ENCODE measurements at regions not wholly inside any gene's neighbourhood (a gene's known extent, or its start where the extent isn't known, plus 50 kb on each side); places are given as distances from the start of the nearest gene placed in this dataset.

- ChIA-PET CTCF (no interaction called here), POLR2A (no interaction called here)
- Histone ChIP-seq H3K27ac (ENCODE audit: low read depth in 1 of 2, low read length in 2 of 2) (no peak overlapping the region), H3K36me3 (ENCODE audit: insufficient read depth, low read length) (no peaks in the 10 kb centered on the region), H3K27me3 (ENCODE audit: control insufficient read depth in 1 of 2, insufficient read depth in 2 of 2, low read length in 2 of 2) (no peaks in the 10 kb centered on the region), H3K4me3 (ENCODE audit: low read length) (no peak overlapping the region), H3K4me1 (ENCODE audit: insufficient read depth, low read length) (no peaks in the 10 kb centered on the region), H3K9me3 (ENCODE audit: control insufficient read depth in 1 of 2, insufficient read depth in 1 of 2, low read length in 2 of 2) (peaks cover 0 to 5% of the 10 kb centered on the region in 2 experiments)
- TF ChIP-seq CTCF (IDR thresholded peaks at IDR 0.05): no peak
- Mint-ChIP-seq H3K9me3 (no peaks in the 10 kb centered on the region), H3K27me3 (no peaks in the 10 kb centered on the region), H3K36me3 (ENCODE audit: low read depth) (no peaks in the 10 kb centered on the region), H3K27ac (no peak overlapping the region), H3K4me1 (ENCODE audit: low read depth) (no peaks in the 10 kb centered on the region), H3K4me3 (no peak overlapping the region)
- DNase-seq (no peak), ATAC-seq (ENCODE audit: poor library complexity) (no peak)
- intact Hi-C loops (cut with DNase I, micrococcal nuclease): no loop called here
Measured at GRCh38 chr20:60306105-60306504, 347.9 kb downstream of the CDH26 start.

DNA sequence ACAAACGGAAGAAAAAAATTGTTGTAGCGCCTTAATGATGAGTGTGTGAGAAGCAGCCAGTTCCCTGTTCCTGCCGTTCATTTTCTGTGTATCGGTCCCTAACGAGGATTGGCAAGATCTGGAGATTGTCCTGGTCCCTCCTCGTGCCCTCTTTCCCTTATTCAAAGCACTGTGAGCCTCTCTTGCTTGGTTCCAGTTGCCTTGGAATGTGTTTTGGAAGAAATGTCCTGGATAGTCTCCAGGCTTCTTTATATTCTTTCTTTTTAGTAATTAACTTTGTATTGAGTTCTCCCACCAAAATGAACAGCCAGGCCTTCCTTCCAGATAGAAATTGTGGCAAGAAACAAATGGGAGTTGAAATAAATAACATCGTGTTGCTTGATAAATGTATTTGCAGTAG, 348.3 kb downstream of the CDH26 start:
- H3K36me3 ChIP-seq (ENCODE audit: insufficient read depth, low read length): no peaks in the 10 kb centered on the region
- Mint-ChIP-seq H3K4me1 (ENCODE audit: low read depth) (no peaks in the 10 kb centered on the region), H3K27ac (no peak overlapping the region), H3K4me3 (no peak overlapping the region), H3K9me3 (no peaks in the 10 kb centered on the region), H3K27me3 (no peaks in the 10 kb centered on the region), H3K36me3 (ENCODE audit: low read depth) (no peaks in the 10 kb centered on the region)
- no peaks in the 10 kb centered on the region for H3K4me1 ChIP-seq (ENCODE audit: insufficient read depth, low read length)
- H3K27ac ChIP-seq (ENCODE audit: low read depth in 1 of 2, low read length in 2 of 2): no peak overlapping the region
- no peak overlapping the region for H3K4me3 ChIP-seq (ENCODE audit: low read length)
- no peaks in the 10 kb centered on the region for H3K27me3 ChIP-seq (ENCODE audit: control insufficient read depth in 1 of 2, insufficient read depth in 2 of 2, low read length in 2 of 2)
- CTCF ChIA-PET: no interaction called here
- peaks cover 0 to 5% of the 10 kb centered on the region in 2 experiments for H3K9me3 ChIP-seq (ENCODE audit: control insufficient read depth in 1 of 2, insufficient read depth in 1 of 2, low read length in 2 of 2)
- POLR2A ChIA-PET: no interaction called here
- no peak for DNase-seq
- intact Hi-C loops (cut with DNase I, micrococcal nuclease): no loop called here
- TF ChIP-seq CTCF (IDR thresholded peaks at IDR 0.05): no peak
- no peak for ATAC-seq (ENCODE audit: poor library complexity)

GRCh38 chr20:60310560-60311349, 352.5 kb downstream of the CDH26 start:
- no peaks in the 10 kb centered on the region for H3K27me3 Mint-ChIP-seq
- CTCF ChIA-PET: no interaction called here
- no peak overlapping the region for H3K4me3 Mint-ChIP-seq
- no peaks in the 10 kb centered on the region for H3K36me3 ChIP-seq (ENCODE audit: insufficient read depth, low read length)
- H3K36me3 Mint-ChIP-seq (ENCODE audit: low read depth): no peaks in the 10 kb centered on the region
- H3K4me1 Mint-ChIP-seq (ENCODE audit: low read depth): no peaks in the 10 kb centered on the region
- TF ChIP-seq CTCF (IDR thresholded peaks at IDR 0.05): no peak
- H3K27ac ChIP-seq (ENCODE audit: low read depth in 1 of 2, low read length in 2 of 2): no peak overlapping the region
- H3K9me3 Mint-ChIP-seq: no peaks in the 10 kb centered on the region
- intact Hi-C loops (cut with DNase I, micrococcal nuclease): no loop called here
- ATAC-seq (ENCODE audit: poor library complexity) (no peak), DNase-seq (no peak)
- no peak overlapping the region for H3K4me3 ChIP-seq (ENCODE audit: low read length)
- no peaks in the 10 kb centered on the region for H3K27me3 ChIP-seq (ENCODE audit: control insufficient read depth in 1 of 2, insufficient read depth in 2 of 2, low read length in 2 of 2)
- H3K4me1 ChIP-seq (ENCODE audit: insufficient read depth, low read length): no peaks in the 10 kb centered on the region
- H3K9me3 ChIP-seq (ENCODE audit: control insufficient read depth in 1 of 2, insufficient read depth in 1 of 2, low read length in 2 of 2): peaks cover 0 to 5% of the 10 kb centered on the region in 2 experiments
- no peak overlapping the region for H3K27ac Mint-ChIP-seq
- POLR2A ChIA-PET: no interaction called here

Measured in CD4-positive, alpha-beta T cell (primary cell).